GM12891 (cell line): ENCODE measurements at regions not wholly inside any gene's neighbourhood (a gene's known extent, or its start where the extent isn't known, plus 50 kb on each side); places are given as distances from the start of the nearest gene placed in this dataset.

ENCODE experiments used
- POLR2A ChIP-seq: IDR thresholded peaks from 2 replicates; pipeline ENCODE4 v1.6.1; 2011; ENCODE audit warnings: low read depth, low read length, control low read depth
- POLR2AphosphoS5 ChIP-seq: IDR thresholded peaks from 2 replicates; pipeline ENCODE4 v1.6.1; 2011; ENCODE audit warnings: low read depth, low read length, control low read depth
- SPI1 ChIP-seq: IDR thresholded peaks from 2 replicates; pipeline ENCODE4 v1.6.1; 2011; ENCODE audit warnings: low read depth, low read length, control low read depth
- TAF1 ChIP-seq: IDR thresholded peaks from 2 replicates; pipeline ENCODE4 v1.6.1; 2011; ENCODE audit warnings: low read depth, low read length, control low read depth

DNA sequence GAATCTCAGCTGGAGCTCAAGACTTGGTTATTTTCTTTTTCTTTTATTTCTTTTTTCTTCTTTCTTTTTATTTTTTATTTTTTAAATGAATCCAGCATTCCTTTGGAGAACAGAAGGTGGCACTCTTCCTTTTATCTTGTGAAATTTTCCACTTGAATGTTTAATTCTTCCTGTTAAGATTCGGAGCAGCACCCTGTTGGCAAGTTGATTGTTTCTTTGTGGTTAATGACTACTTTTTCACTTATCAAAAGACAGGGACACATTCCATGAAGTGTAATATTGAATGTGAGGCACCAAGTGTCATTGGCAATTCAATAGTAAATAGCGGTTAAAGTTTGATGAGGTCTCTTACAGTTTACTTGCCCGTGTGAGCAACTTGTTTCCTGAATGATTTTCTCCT lies 240.5 kb upstream of the CHD1 start:
- TF ChIP-seq POLR2AphosphoS5 = no peak
- TF ChIP-seq POLR2A = no peak
- no peak for TF ChIP-seq TAF1
- TF ChIP-seq SPI1 = no peak
